ENCODE measurements at regions not wholly inside any gene's neighbourhood (a gene's known extent, or its start where the extent isn't known, plus 50 kb on each side); places are given as distances from the start of the nearest gene placed in this dataset.

GRCh38 chr10:56068040-56068439 is 293.0 kb downstream of the ZWINT start:
- Histone ChIP-seq H3K4me1 (ENCODE audit: low read depth) (no peaks in the 10 kb centered on the region), H3K36me3 (no peaks in the 10 kb centered on the region), H3K27ac (no peak overlapping the region), H3K9me3 (ENCODE audit: low read depth) (no peaks in the 10 kb centered on the region), H3K27me3 (no peaks in the 10 kb centered on the region), H3K4me3 (no peak overlapping the region)
- no peak for DNase-seq (ENCODE audit: low read depth in 1 of 2, low spot score in 1 of 2)
- no peak for TF ChIP-seq CTCF (IDR thresholded peaks at IDR 0.05; ENCODE audit: low read depth, low read length)

DNA sequence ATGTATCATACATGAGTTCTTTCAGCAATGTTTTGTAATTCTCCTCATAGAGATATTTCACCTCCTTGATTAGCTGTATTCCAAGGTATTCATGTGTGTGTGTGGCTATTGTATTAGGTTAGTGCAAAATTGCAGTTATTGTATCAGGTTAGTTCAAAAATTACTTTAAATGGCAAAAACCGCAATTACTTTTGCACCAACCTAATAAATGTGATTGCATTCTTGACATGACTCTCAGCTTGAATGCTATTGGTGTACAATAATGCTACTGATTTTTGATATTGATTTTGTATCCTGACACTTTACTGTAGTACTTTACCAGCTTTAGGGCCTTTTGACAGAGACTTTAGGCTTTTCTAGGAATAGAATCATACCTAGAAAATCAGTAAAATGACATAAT is 297.4 kb downstream of the ZWINT start:
- Histone ChIP-seq H3K4me3 (no peak overlapping the region), H3K4me1 (ENCODE audit: low read depth) (no peaks in the 10 kb centered on the region), H3K27ac (no peak overlapping the region), H3K36me3 (no peaks in the 10 kb centered on the region), H3K9me3 (ENCODE audit: low read depth) (no peaks in the 10 kb centered on the region), H3K27me3 (no peaks in the 10 kb centered on the region)
- DNase-seq (ENCODE audit: low read depth in 1 of 2, low spot score in 1 of 2) = no peak
- TF ChIP-seq CTCF (IDR thresholded peaks at IDR 0.05; ENCODE audit: low read depth, low read length) = no peak

DNA sequence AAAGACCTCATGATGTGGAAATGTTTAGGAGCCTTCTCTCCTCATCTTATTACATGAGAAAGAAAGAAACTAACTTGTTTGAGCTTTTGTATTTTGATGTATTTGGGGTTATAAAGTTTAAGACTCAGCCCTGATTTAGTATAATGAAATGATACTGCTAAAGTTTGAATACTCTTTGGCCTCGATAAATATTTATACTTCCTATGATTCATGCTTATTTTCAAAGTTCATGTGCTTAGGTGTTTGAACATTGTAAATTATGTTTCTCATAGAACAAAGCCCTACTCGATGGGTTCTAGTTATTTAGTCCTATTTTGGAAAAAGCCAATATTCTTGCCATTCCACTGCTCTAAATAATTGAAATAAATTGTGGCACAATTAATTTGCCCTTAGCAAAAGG is 303.2 kb downstream of the ZWINT start:
- Histone ChIP-seq H3K27ac (no peak overlapping the region), H3K4me1 (ENCODE audit: low read depth) (no peaks in the 10 kb centered on the region), H3K27me3 (no peaks in the 10 kb centered on the region), H3K36me3 (no peaks in the 10 kb centered on the region), H3K4me3 (no peak overlapping the region), H3K9me3 (ENCODE audit: low read depth) (no peaks in the 10 kb centered on the region)
- no peak for TF ChIP-seq CTCF (IDR thresholded peaks at IDR 0.05; ENCODE audit: low read depth, low read length)
- DNase-seq (ENCODE audit: low read depth in 1 of 2, low spot score in 1 of 2) = no peak

DNA sequence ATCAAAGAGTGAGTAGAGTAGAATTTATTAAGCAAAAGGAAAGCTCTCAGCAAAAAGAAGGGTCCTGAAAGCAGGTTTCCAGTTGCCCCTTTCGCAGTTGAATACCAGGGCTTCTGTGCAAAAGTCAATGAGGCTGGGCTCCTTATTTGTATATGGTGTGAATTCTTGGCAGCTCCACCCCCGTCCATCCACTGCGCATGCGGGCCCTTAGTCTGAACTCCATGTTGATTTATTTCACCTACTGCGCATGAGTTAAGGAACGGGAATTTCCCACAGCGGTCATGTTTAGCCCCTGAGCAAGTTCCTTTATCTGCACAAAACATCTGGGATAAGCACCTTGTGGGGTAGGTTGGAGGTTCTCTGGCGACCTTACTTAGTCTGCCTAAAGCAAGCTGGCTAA is 325.6 kb downstream of the ZWINT start:
- Histone ChIP-seq H3K27ac (no peak overlapping the region), H3K9me3 (ENCODE audit: low read depth) (no peaks in the 10 kb centered on the region), H3K4me3 (no peak overlapping the region), H3K4me1 (ENCODE audit: low read depth) (no peaks in the 10 kb centered on the region), H3K36me3 (no peaks in the 10 kb centered on the region), H3K27me3 (no peaks in the 10 kb centered on the region)
- no peak for TF ChIP-seq CTCF (IDR thresholded peaks at IDR 0.05; ENCODE audit: low read depth, low read length)
- no peak for DNase-seq (ENCODE audit: low read depth in 1 of 2, low spot score in 1 of 2)

- H3K27ac ChIP-seq = peak overlapping the region; percentile 66
- TF ChIP-seq CTCF (IDR thresholded peaks at IDR 0.05; ENCODE audit: low read depth, low read length) = no peak
- no peaks in the 10 kb centered on the region for H3K36me3 ChIP-seq
- no peaks in the 10 kb centered on the region for H3K27me3 ChIP-seq
- H3K4me1 ChIP-seq (ENCODE audit: low read depth) = peaks cover 21% of the 10 kb centered on the region
- H3K4me3 ChIP-seq = no peak overlapping the region
- peak in 1 of 2 donors; percentile 53 for DNase-seq (ENCODE audit: low read depth in 1 of 2, low spot score in 1 of 2)
- H3K9me3 ChIP-seq (ENCODE audit: low read depth) = no peaks in the 10 kb centered on the region
These were observed 332.5 kb downstream of the ZWINT start for GRCh38 chr10:56028298-56029132.
